HepG2 (cell line): ENCODE measurements at regions not wholly inside any gene's neighbourhood (a gene's known extent, or its start where the extent isn't known, plus 50 kb on each side); places are given as distances from the start of the nearest gene placed in this dataset.

Experiments used
- ATAC-seq: fragments of 200-7000 bp; cut with Tn5 transposase; 3 replicates; pipeline ENCODE4 v1.9.1; 2020; ENCODE audit warnings: mild to moderate bottlenecking, moderate library complexity
- BruUV-seq: library from RNA; stranded (reverse); fragments of 400-500 nt; replicated peaks from 2 replicates; lab custom pipeline; 2021; lab: Mats Ljungman, UMichigan
- CTCF ChIA-PET: fragments of 300-600 bp; formaldehyde crosslinking; extraction: SDS; loops from one replicate; lab custom pipeline; 2021; ENCODE audit warnings: low total read pairs, inconsistent platforms, low intra/inter-chr PET ratio; lab: Yijun Ruan, JAX
- POLR2A ChIA-PET: fragments of 350-600 bp; sonication (Branson Sonifier 250); formaldehyde crosslinking; loops from one replicate; lab custom pipeline; 2020; ENCODE audit warnings: antibody characterized with exemption, inconsistent platforms; lab: Yijun Ruan, JAX
- DNase-seq: peaks from one replicate; pipeline ENCODE4 v3.0.0-alpha.2; 2015; ENCODE audit warnings: low spot score
- FAIRE-seq: peaks from 3 replicates; lab custom pipeline; 2011; peaks lifted over from hg19 to GRCh38; lab: Jason Lieb, UNC
- H2AFZ ChIP-seq: one replicate; pipeline ENCODE4 v1.6.1; 2011; ENCODE audit warnings: low read length, inconsistent platforms
- H3K27ac ChIP-seq: fragments of 300-600 bp; 3 replicates; pipeline ENCODE4 v1.8.0; 2011; ENCODE audit warnings: mixed run types, mild to moderate bottlenecking, mixed read lengths, low read length, inconsistent platforms; ENCODE audit not compliant: insufficient read depth; ENCODE audit errors: extremely low read length
- H3K27me3 ChIP-seq, 2 experiments: fragments of 200-600 bp in 1 of 2; 2 replicates in 1 of 2; 3 replicates in 1 of 2; pipeline versions ENCODE4 v1.6.0 to v1.8.0; 2011; ENCODE audit warnings: low read length in 2 of 2, mild to moderate bottlenecking in 2 of 2, moderate library complexity in 2 of 2, inconsistent platforms in 1 of 2; ENCODE audit not compliant: insufficient read depth in 2 of 2, control insufficient read depth in 1 of 2
- H3K36me3 ChIP-seq, 2 experiments: fragments of 200-600 bp in 1 of 2; replicated peaks in 1 of 2; 2 replicates in 1 of 2; 3 replicates in 1 of 2; pipeline versions ENCODE4 v1.5.1 to v1.8.0; 2011; ENCODE audit warnings: low read length in 2 of 2, inconsistent platforms in 1 of 2; ENCODE audit not compliant: insufficient read depth in 2 of 2, control insufficient read depth in 1 of 2
- H3K4me1 ChIP-seq: 2 replicates; pipeline ENCODE4 v1.5.1; 2012; ENCODE audit warnings: low read length, inconsistent platforms; ENCODE audit not compliant: insufficient read depth
- H3K4me2 ChIP-seq: 2 replicates; pipeline ENCODE4 v1.6.0; 2011; ENCODE audit warnings: low read depth, low read length, inconsistent platforms
- H3K4me3 ChIP-seq, 3 experiments: fragments of 200-600 bp in 1 of 3; sonication (generic), shearing (Covaris generic) in 1 of 3; replicated peaks in 1 of 3; 2 replicates each; pipeline ENCODE4 v1.5.1; 2011 to 2016; ENCODE audit warnings: low read length in 3 of 3, inconsistent platforms in 2 of 3, low read depth in 2 of 3, mild to moderate bottlenecking in 2 of 3, control low read depth in 1 of 3, mixed read lengths in 1 of 3; ENCODE audit not compliant: insufficient read depth in 1 of 3
- H3K79me2 ChIP-seq: one replicate; pipeline ENCODE4 v1.6.1; 2011; ENCODE audit warnings: low read length, inconsistent platforms; ENCODE audit not compliant: insufficient read depth
- H3K9ac ChIP-seq: 2 replicates; pipeline ENCODE4 v1.6.0; 2011; ENCODE audit warnings: mild to moderate bottlenecking, low read depth, low read length, inconsistent platforms; ENCODE audit not compliant: insufficient read depth
- H3K9me3 ChIP-seq: 2 replicates; pipeline ENCODE4 v1.5.1; 2012; ENCODE audit warnings: mild to moderate bottlenecking, low read length
- H4K20me1 ChIP-seq: 2 replicates; pipeline ENCODE4 v1.6.0; 2011; ENCODE audit warnings: inconsistent platforms, mild to moderate bottlenecking, low read length, moderate library complexity; ENCODE audit not compliant: insufficient read depth
- CENPX ChIP-seq: sonication (generic); formaldehyde crosslinking; IDR thresholded peaks from 2 replicates; pipeline ENCODE4 v1.9.0; 2021; ENCODE audit warnings: mild to moderate bottlenecking, missing genetic modification reagents, moderate library complexity
- HOXA7 ChIP-seq: sonication (generic); formaldehyde crosslinking; IDR thresholded peaks from 2 replicates; pipeline ENCODE4 v1.8.1; 2022; ENCODE audit warnings: mild to moderate bottlenecking, missing genetic modification reagents, moderate library complexity
- KLF11 ChIP-seq: IDR thresholded peaks from 2 replicates; pipeline ENCODE4 v1.6.1; 2016; ENCODE audit warnings: missing compliant biosample characterization
- MEIS2 ChIP-seq: sonication (generic); formaldehyde crosslinking; IDR thresholded peaks from 2 replicates; pipeline ENCODE4 v1.9.0; 2021; ENCODE audit warnings: mild to moderate bottlenecking, missing genetic modification reagents
- MXI1 ChIP-seq: IDR thresholded peaks from 3 replicates; pipeline ENCODE4 v1.6.1; 2012; ENCODE audit warnings: low read depth, low read length, inconsistent platforms, borderline replicate concordance
- MZF1 ChIP-seq: sonication (generic); formaldehyde crosslinking; IDR thresholded peaks from 2 replicates; pipeline ENCODE4 v1.8.1; 2023; ENCODE audit warnings: mild to moderate bottlenecking, missing genetic modification reagents, borderline replicate concordance
- PRMT3 ChIP-seq: sonication (generic); formaldehyde crosslinking; IDR thresholded peaks from 2 replicates; pipeline ENCODE4 v1.8.1; 2022; ENCODE audit warnings: low read depth, mild to moderate bottlenecking, moderate library complexity, missing genetic modification reagents, borderline replicate concordance
- RFX5 ChIP-seq: IDR thresholded peaks from 2 replicates; pipeline ENCODE4 v1.6.1; 2011; ENCODE audit warnings: low read depth, low read length, improper control_type of control experiment
- SETDB1 ChIP-seq: sonication (generic); formaldehyde crosslinking; IDR thresholded peaks from 2 replicates; pipeline ENCODE4 v1.5.1; 2020; ENCODE audit warnings: missing genetic modification reagents, mild to moderate bottlenecking, borderline replicate concordance
- SMC3 ChIP-seq: IDR thresholded peaks from 2 replicates; pipeline ENCODE4 v1.6.1; 2011; ENCODE audit warnings: low read length, improper control_type of control experiment
- SRY ChIP-seq: sonication (generic); formaldehyde crosslinking; IDR thresholded peaks from 2 replicates; pipeline ENCODE4 v1.8.0; 2022; ENCODE audit warnings: mild to moderate bottlenecking, missing genetic modification reagents
- WIZ ChIP-seq: sonication (generic); formaldehyde crosslinking; IDR thresholded peaks from 2 replicates; pipeline ENCODE4 v1.5.1; 2020; ENCODE audit warnings: mild to moderate bottlenecking, missing genetic modification reagents
- ZNF264 ChIP-seq: sonication (generic); formaldehyde crosslinking; IDR thresholded peaks from 2 replicates; pipeline ENCODE4 v1.4.0; 2020; ENCODE audit warnings: missing genetic modification reagents
- ZNF562 ChIP-seq: sonication (generic); formaldehyde crosslinking; IDR thresholded peaks from 2 replicates; pipeline ENCODE4 v1.8.0; 2022; ENCODE audit warnings: missing genetic modification reagents, borderline replicate concordance
- ZSCAN29 ChIP-seq: sonication (generic); formaldehyde crosslinking; conservative IDR thresholded peaks from 2 replicates; pipeline ENCODE4 v1.4.0; 2020; ENCODE audit warnings: mild to moderate bottlenecking, missing genetic modification reagents
- WGBS: methylation state at CpG from one replicate; pipeline ENCODE4 v1.1.6; 2017; ENCODE audit warnings: low lambda C conversion rate; 5-methylcytosine and 5-hydroxymethylcytosine counted together
- in situ Hi-C: cut with HindIII; loops from 2 replicates; pipeline ENCODE4 v1.10.0; 2017; ENCODE audit warnings: low pct_unique_long_range_greater_than_20kb; ENCODE audit not compliant: extremely low pct_ligation_motif_present
- intact Hi-C: fragments of 100-400 bp; cut with micrococcal nuclease; formaldehyde crosslinking; loops from one replicate; pipeline ENCODE4 v1.10.0; 2022; ENCODE audit not compliant: unreplicated experiment
- TF ChIP-seq, protein P1 (sequence below): sonication (generic); formaldehyde crosslinking; IDR thresholded peaks from 2 replicates; pipeline ENCODE4 v1.4.0; 2020; ENCODE audit warnings: missing genetic modification reagents
- TF ChIP-seq, protein P2 (sequence below): sonication (generic); formaldehyde crosslinking; IDR thresholded peaks from 2 replicates; pipeline ENCODE4 v1.4.0; 2020; ENCODE audit warnings: missing genetic modification reagents, low read depth, mild to moderate bottlenecking, borderline replicate concordance
- TF ChIP-seq, protein P3 (sequence below): sonication (generic); formaldehyde crosslinking; conservative IDR thresholded peaks from 2 replicates; pipeline ENCODE4 v1.5.0; 2020; ENCODE audit warnings: missing genetic modification reagents
- TF ChIP-seq, protein P4 (sequence below): sonication (generic); formaldehyde crosslinking; IDR thresholded peaks from 2 replicates; pipeline ENCODE4 v1.4.0; 2020; ENCODE audit warnings: mild to moderate bottlenecking, missing genetic modification reagents
- TF ChIP-seq, protein P5 (sequence below): IDR thresholded peaks from 2 replicates; pipeline ENCODE4 v1.6.1; 2016; ENCODE audit warnings: missing biosample characterization, missing genetic modification reagents, low read depth

DNA sequence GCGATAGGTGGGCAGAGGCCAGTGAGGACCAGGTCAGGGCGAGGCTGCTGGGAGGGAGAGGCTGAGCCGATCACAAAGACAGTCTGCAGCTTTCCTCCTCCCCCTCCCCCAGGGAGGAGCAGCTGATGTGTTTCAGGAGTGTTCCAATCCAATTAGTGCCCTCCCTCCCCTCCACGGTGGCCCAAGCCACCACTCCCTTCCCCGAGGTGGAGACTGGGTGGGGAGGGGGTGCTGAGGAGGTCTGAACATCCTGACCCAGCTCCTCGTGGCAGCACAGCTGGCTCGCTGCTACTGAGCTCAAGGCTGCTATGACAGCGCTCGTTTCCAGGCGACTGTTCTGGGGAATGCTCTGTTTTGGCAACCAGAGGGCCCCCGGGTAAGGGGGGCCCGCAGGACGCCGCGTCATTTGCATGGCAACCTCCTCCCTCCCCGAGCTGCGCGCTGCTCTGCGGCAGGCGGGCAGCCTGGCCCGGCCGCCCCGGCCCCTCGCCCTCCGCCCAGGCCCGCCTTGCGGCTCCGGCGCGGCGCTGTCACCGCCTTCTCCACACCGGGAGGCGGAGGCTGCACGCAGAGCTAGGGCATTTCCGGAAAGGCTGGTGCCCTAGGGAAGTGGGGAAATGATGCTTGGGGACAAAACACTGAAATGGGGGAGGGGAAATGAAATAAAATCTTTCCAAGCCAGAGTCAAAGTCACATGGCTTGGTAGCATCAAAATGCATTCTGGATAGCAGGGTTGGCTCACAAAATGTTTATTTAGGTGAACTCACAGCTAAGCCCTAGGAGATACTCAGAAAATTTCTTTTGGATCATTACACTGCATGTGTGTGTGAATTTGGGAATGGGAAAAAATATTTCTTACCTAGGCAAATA lies 67.4 kb upstream of the PIM1 start:
- Histone ChIP-seq H3K9ac (peak overlapping the region; percentile 82), H3K4me1 (peaks cover 87% of the 10 kb centered on the region), H3K36me3 (no peaks in the 10 kb centered on the region), H3K4me3 (peak overlapping the region; percentile 19 to 69 (median 54)), H3K27me3 (no peaks in the 10 kb centered on the region), H2AFZ (no peak overlapping the region), H3K9me3 (no peaks in the 10 kb centered on the region), H4K20me1 (no peaks in the 10 kb centered on the region), H3K27ac (peak overlapping the region; percentile 89), H3K4me2 (peak overlapping the region; percentile 96), H3K79me2 (no peaks in the 10 kb centered on the region)
- intact Hi-C loops = no loop called here
- BruUV-seq = no TSS peak
- under 1% methylated on average over 24 of the region's 36 CpGs for WGBS
- ChIA-PET POLR2A (interaction anchor here (0.6 to 5.9 kb wide), 24 partner anchors 8 to 85 kb away, joined by 3 to 132 read pairs (median 6); partner anchors contain the start of gene PIM1), CTCF (interaction anchor here (1.2 kb wide), 1 partner anchor 44 kb away, joined by 3 read pairs; no protein-coding TSS in a partner anchor)
- in situ Hi-C loops = loop anchor here (5.0 kb wide), 1 partner anchor 50 kb away; no protein-coding TSS in a partner anchor
- DNase-seq = peak; percentile 92
- FAIRE-seq = no peak
- peak; percentile 82 for ATAC-seq
- TF ChIP-seq, protein P1, sequence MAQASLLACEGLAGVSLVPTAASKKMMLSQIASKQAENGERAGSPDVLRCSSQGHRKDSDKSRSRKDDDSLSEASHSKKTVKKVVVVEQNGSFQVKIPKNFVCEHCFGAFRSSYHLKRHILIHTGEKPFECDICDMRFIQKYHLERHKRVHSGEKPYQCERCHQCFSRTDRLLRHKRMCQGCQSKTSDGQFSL (CRISPR knock-in tag) = peak; percentile 66; the same call in 1 of the 2 replicates
- TF ChIP-seq MXI1 (peak; percentile 98), MEIS2 (CRISPR knock-in tag) (peak; percentile 89), SETDB1 (CRISPR knock-in tag) (no peak), RFX5 (peak; percentile 94), MZF1 (CRISPR knock-in tag) (peak; percentile 54; the same call in 1 of the 2 replicates), ZNF264 (CRISPR knock-in tag) (peak; percentile 66; the same call in 1 of the 2 replicates), CENPX (CRISPR knock-in tag) (no peak), SMC3 (peak; percentile 2; the same call in 1 of the 2 replicates), SRY (no peak), WIZ (CRISPR knock-in tag) (no peak), ZSCAN29 (CRISPR knock-in tag) (peak; percentile 79), ZNF562 (CRISPR knock-in tag) (no peak), HOXA7 (CRISPR knock-in tag) (no peak), PRMT3 (no peak), KLF11 (CRISPR knock-in tag) (no peak)
- TF ChIP-seq, protein P2, sequence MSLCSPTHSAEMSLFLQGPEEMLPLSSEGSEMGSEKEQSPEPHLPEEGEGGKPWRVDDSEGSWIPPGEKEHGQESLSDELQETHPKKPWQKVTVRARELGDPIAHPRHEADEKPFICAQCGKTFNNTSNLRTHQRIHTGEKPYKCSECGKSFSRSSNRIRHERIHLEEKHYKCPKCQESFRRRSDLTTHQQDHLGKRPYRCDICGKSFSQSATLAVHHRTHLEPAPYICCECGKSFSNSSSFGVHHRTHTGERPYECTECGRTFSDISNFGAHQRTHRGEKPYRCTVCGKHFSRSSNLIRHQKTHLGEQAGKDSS (CRISPR knock-in tag) = peak; percentile 95
- TF ChIP-seq, protein P3, sequence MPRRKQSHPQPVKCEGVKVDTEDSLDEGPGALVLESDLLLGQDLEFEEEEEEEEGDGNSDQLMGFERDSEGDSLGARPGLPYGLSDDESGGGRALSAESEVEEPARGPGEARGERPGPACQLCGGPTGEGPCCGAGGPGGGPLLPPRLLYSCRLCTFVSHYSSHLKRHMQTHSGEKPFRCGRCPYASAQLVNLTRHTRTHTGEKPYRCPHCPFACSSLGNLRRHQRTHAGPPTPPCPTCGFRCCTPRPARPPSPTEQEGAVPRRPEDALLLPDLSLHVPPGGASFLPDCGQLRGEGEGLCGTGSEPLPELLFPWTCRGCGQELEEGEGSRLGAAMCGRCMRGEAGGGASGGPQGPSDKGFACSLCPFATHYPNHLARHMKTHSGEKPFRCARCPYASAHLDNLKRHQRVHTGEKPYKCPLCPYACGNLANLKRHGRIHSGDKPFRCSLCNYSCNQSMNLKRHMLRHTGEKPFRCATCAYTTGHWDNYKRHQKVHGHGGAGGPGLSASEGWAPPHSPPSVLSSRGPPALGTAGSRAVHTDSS (CRISPR knock-in tag) = no peak
- TF ChIP-seq, protein P4, sequence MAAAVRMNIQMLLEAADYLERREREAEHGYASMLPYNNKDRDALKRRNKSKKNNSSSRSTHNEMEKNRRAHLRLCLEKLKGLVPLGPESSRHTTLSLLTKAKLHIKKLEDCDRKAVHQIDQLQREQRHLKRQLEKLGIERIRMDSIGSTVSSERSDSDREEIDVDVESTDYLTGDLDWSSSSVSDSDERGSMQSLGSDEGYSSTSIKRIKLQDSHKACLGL (CRISPR knock-in tag) = no peak
- TF ChIP-seq, protein P5, sequence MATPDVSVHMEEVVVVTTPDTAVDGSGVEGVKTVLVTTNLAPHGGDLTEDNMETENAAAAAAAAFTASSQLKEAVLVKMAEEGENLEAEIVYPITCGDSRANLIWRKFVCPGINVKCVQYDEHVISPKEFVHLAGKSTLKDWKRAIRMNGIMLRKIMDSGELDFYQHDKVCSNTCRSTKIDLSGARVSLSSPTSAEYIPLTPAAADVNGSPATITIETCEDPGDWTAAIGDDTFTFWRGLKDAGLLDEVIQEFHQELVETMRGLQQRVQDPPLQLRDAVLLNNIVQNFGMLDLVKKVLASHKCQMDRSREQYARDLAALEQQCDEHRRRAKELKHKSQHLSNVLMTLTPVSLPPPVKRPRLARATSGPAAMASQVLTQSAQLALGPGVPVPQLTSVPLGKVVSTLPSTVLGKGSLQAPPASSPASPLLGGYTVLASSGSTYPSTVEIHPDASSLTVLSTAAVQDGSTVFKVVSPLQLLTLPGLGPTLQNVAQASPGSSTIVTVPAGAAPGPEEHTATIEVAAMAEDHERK (CRISPR knock-in tag) = peak; percentile 26; the same call in 1 of the 2 replicates
